Activated T-cell treated with anti-CD3 and anti-CD28 coated beads, Interleukin-2, amount 50 U/mL, for 4 hours (primary cell): ENCODE measurements at regions not wholly inside any gene's neighbourhood (a gene's known extent, or its start where the extent isn't known, plus 50 kb on each side); places are given as distances from the start of the nearest gene placed in this dataset.

Experiments
- ATAC-seq, 2 donors: fragments of 200-7000 bp; cut with Tn5 transposase; one replicate each; pipeline ENCODE4 v1.10.0; 2021
- DNase-seq: peaks from one replicate; pipeline ENCODE4 v3.0.0-alpha.2; 2020
- H3K27me3 Mint-ChIP-seq: one replicate; pipeline ENCODE4 v1.8.0; 2021; ENCODE audit warnings: low read depth, mixed read lengths
- H3K36me3 Mint-ChIP-seq: one replicate; pipeline ENCODE4 v1.8.0; 2022; ENCODE audit warnings: mixed read lengths; ENCODE audit not compliant: insufficient read depth
- H3K4me1 Mint-ChIP-seq: one replicate; pipeline ENCODE4 v1.8.0; 2021; ENCODE audit warnings: low read depth, mixed read lengths
- H3K4me3 Mint-ChIP-seq: one replicate; pipeline ENCODE4 v1.8.0; 2021; ENCODE audit warnings: mild to moderate bottlenecking, moderate library complexity, mixed read lengths
- H3K9me3 Mint-ChIP-seq: one replicate; pipeline ENCODE4 v1.8.0; 2021; ENCODE audit warnings: mixed read lengths

- H3K36me3 Mint-ChIP-seq: no peaks in the 10 kb centered on the region
- ATAC-seq: no peak
- no peaks in the 10 kb centered on the region for H3K27me3 Mint-ChIP-seq
- no peak overlapping the region for H3K4me3 Mint-ChIP-seq
- no peak for DNase-seq
- H3K4me1 Mint-ChIP-seq: no peaks in the 10 kb centered on the region
- H3K9me3 Mint-ChIP-seq: peaks cover 5% of the 10 kb centered on the region
These were observed 728.9 kb upstream of the ARGLU1 start for GRCh38 chr13:107296804-107297203.

- no peak for ATAC-seq
- DNase-seq: no peak
- H3K36me3 Mint-ChIP-seq: no peaks in the 10 kb centered on the region
- no peaks in the 10 kb centered on the region for H3K4me1 Mint-ChIP-seq
- H3K4me3 Mint-ChIP-seq: no peak overlapping the region
- no peaks in the 10 kb centered on the region for H3K27me3 Mint-ChIP-seq
- H3K9me3 Mint-ChIP-seq: peaks cover 5% of the 10 kb centered on the region
These were observed 727.6 kb upstream of the ARGLU1 start for GRCh38 chr13:107295416-107296140.

GRCh38 chr13:107293924-107294323 lies 726.0 kb upstream of the ARGLU1 start:
- H3K27me3 Mint-ChIP-seq: no peaks in the 10 kb centered on the region
- H3K36me3 Mint-ChIP-seq: no peaks in the 10 kb centered on the region
- no peak overlapping the region for H3K4me3 Mint-ChIP-seq
- ATAC-seq (no peak), DNase-seq (no peak)
- peaks cover 5% of the 10 kb centered on the region for H3K9me3 Mint-ChIP-seq
- no peaks in the 10 kb centered on the region for H3K4me1 Mint-ChIP-seq

- no peaks in the 10 kb centered on the region for H3K27me3 Mint-ChIP-seq
- H3K9me3 Mint-ChIP-seq: peaks cover 5% of the 10 kb centered on the region
- DNase-seq (no peak), ATAC-seq (no peak)
- no peak overlapping the region for H3K4me3 Mint-ChIP-seq
- H3K4me1 Mint-ChIP-seq: no peaks in the 10 kb centered on the region
- no peaks in the 10 kb centered on the region for H3K36me3 Mint-ChIP-seq
These were observed 723.9 kb upstream of the ARGLU1 start for GRCh38 chr13:107291875-107292274.

GRCh38 chr13:107289540-107289939 lies 721.6 kb upstream of the ARGLU1 start:
- Mint-ChIP-seq H3K4me3 (no peak overlapping the region), H3K9me3 (no peaks in the 10 kb centered on the region), H3K27me3 (no peaks in the 10 kb centered on the region), H3K36me3 (no peaks in the 10 kb centered on the region), H3K4me1 (no peaks in the 10 kb centered on the region)
- DNase-seq (no peak), ATAC-seq (no peak)

DNA sequence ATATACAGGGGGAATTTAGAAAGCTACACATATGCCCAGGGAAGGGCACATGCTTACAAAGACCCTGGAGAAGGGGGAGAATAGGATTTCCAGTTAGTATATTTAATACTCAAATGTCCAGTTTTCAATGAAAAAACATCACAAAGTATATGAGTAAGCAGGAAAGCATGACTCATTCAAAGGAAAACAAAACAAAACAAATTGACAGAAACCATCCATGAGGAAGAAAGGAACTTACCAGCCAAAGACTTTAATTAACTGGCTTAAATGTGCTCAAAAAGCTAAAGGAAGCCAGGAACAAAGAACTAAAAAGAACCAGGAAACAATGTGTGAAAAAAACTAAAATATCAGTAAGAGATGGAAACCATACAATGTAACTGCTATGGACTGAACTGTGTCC lies 716.2 kb upstream of the ARGLU1 start:
- no peak overlapping the region for H3K4me3 Mint-ChIP-seq
- H3K4me1 Mint-ChIP-seq: no peaks in the 10 kb centered on the region
- peaks cover 4% of the 10 kb centered on the region for H3K9me3 Mint-ChIP-seq
- H3K27me3 Mint-ChIP-seq: no peaks in the 10 kb centered on the region
- no peaks in the 10 kb centered on the region for H3K36me3 Mint-ChIP-seq
- DNase-seq (no peak), ATAC-seq (no peak)

- no peak for ATAC-seq
- Mint-ChIP-seq H3K4me3 (no peak overlapping the region), H3K4me1 (no peaks in the 10 kb centered on the region), H3K27me3 (no peaks in the 10 kb centered on the region), H3K9me3 (peaks cover 10% of the 10 kb centered on the region), H3K36me3 (no peaks in the 10 kb centered on the region)
- no peak for DNase-seq
These were observed 710.0 kb upstream of the ARGLU1 start for GRCh38 chr13:107277911-107278310.

- DNase-seq (no peak), ATAC-seq (no peak)
- H3K9me3 Mint-ChIP-seq: peaks cover 10% of the 10 kb centered on the region
- H3K27me3 Mint-ChIP-seq: no peaks in the 10 kb centered on the region
- H3K36me3 Mint-ChIP-seq: no peaks in the 10 kb centered on the region
- no peak overlapping the region for H3K4me3 Mint-ChIP-seq
- no peaks in the 10 kb centered on the region for H3K4me1 Mint-ChIP-seq
These were observed 709.0 kb upstream of the ARGLU1 start for GRCh38 chr13:107276936-107277335.

GRCh38 chr13:107275945-107276614 lies 708.1 kb upstream of the ARGLU1 start:
- DNase-seq (no peak), ATAC-seq (no peak)
- no peaks in the 10 kb centered on the region for H3K4me1 Mint-ChIP-seq
- no peak overlapping the region for H3K4me3 Mint-ChIP-seq
- H3K9me3 Mint-ChIP-seq: peaks cover 10% of the 10 kb centered on the region
- H3K36me3 Mint-ChIP-seq: no peaks in the 10 kb centered on the region
- H3K27me3 Mint-ChIP-seq: no peaks in the 10 kb centered on the region

DNA sequence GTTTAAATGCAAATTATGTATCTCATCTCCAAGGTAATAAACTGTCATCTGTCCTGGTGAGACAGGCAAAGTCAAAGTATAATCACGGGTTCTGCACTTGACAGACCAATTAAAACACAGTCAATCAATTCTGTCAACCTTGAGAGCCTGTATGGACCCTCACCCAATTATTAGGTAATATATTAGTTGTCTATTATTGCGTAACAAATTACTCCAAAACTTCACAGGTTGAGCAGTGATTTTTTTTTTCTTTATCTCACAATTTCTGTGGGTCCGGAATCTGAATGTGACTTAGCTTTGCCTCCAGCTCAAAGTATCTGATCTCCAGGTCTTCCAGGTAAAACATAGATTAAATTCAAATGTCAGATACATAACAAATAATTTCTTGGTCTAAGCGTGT lies 707.4 kb upstream of the ARGLU1 start:
- no peak for DNase-seq
- H3K36me3 Mint-ChIP-seq: no peaks in the 10 kb centered on the region
- H3K4me3 Mint-ChIP-seq: no peak overlapping the region
- no peaks in the 10 kb centered on the region for H3K4me1 Mint-ChIP-seq
- peaks cover 10% of the 10 kb centered on the region for H3K9me3 Mint-ChIP-seq
- no peaks in the 10 kb centered on the region for H3K27me3 Mint-ChIP-seq
- no peak for ATAC-seq

GRCh38 chr13:107271227-107271626 lies 703.3 kb upstream of the ARGLU1 start:
- no peaks in the 10 kb centered on the region for H3K36me3 Mint-ChIP-seq
- DNase-seq: no peak
- peaks cover 16% of the 10 kb centered on the region for H3K9me3 Mint-ChIP-seq
- ATAC-seq: no peak
- H3K4me3 Mint-ChIP-seq: no peak overlapping the region
- H3K4me1 Mint-ChIP-seq: no peaks in the 10 kb centered on the region
- no peaks in the 10 kb centered on the region for H3K27me3 Mint-ChIP-seq

GRCh38 chr13:107266657-107267056 lies 698.7 kb upstream of the ARGLU1 start:
- DNase-seq (no peak), ATAC-seq (no peak)
- Mint-ChIP-seq H3K4me1 (no peaks in the 10 kb centered on the region), H3K4me3 (no peak overlapping the region), H3K36me3 (no peaks in the 10 kb centered on the region), H3K9me3 (peaks cover 13% of the 10 kb centered on the region), H3K27me3 (no peaks in the 10 kb centered on the region)

- Mint-ChIP-seq H3K4me1 (no peaks in the 10 kb centered on the region), H3K36me3 (no peaks in the 10 kb centered on the region), H3K9me3 (no peaks in the 10 kb centered on the region), H3K4me3 (no peak overlapping the region), H3K27me3 (no peaks in the 10 kb centered on the region)
- ATAC-seq (no peak), DNase-seq (no peak)
These were observed 690.8 kb upstream of the ARGLU1 start for GRCh38 chr13:107258599-107259187.

DNA sequence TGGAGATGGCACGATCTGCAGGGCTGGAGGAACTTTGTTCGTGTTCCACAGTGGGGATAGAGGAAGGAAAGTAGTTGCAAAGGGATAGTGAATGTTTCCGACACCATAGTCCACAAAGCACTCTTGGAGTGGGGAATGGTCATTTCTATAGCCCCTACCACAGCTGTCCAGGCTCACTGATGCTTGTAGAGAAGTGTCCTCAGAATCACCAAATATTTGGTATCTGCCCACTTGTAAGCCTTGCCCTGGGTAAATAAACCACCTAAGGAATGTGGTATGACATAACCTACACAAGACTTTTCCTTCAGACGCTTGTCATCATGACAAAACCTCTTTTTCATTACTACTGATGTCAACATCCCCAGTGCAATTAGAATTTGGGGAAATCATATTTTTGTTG lies 686.5 kb upstream of the ARGLU1 start:
- H3K4me1 Mint-ChIP-seq: no peaks in the 10 kb centered on the region
- no peaks in the 10 kb centered on the region for H3K27me3 Mint-ChIP-seq
- DNase-seq (no peak), ATAC-seq (no peak)
- H3K9me3 Mint-ChIP-seq: no peaks in the 10 kb centered on the region
- H3K4me3 Mint-ChIP-seq: no peak overlapping the region
- no peaks in the 10 kb centered on the region for H3K36me3 Mint-ChIP-seq

DNA sequence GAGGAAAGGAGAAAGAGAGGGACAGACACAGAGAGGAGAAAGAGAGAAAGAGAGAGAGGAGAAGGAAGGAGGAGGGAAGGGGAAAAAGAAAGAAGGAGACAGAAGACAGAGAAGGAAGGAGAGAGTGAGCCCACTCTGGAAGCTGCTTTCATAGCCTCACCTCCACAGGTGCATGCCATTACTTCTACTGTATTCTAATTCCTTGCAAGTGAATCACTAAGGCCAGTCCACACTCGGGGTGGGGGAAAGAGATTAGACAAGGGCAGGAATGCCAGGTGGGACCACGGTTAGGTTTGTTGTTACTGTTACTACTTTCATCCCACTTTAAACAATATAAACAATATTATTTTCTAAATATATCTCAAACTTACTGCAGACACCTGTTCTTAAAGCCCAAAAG lies 684.5 kb upstream of the ARGLU1 start:
- H3K4me3 Mint-ChIP-seq: no peak overlapping the region
- DNase-seq (no peak), ATAC-seq (no peak)
- no peaks in the 10 kb centered on the region for H3K4me1 Mint-ChIP-seq
- no peaks in the 10 kb centered on the region for H3K9me3 Mint-ChIP-seq
- no peaks in the 10 kb centered on the region for H3K27me3 Mint-ChIP-seq
- H3K36me3 Mint-ChIP-seq: no peaks in the 10 kb centered on the region
